C4-2B (cell line): ENCODE measurements at regions not wholly inside any gene's neighbourhood (a gene's known extent, or its start where the extent isn't known, plus 50 kb on each side); places are given as distances from the start of the nearest gene placed in this dataset.

Experiments used
- ZFX ChIP-seq: fragments of 450-650 bp; IDR thresholded peaks from 2 replicates; pipeline ENCODE4 v1.6.1; 2017
- TF ChIP-seq, protein P1 (sequence below): fragments of 450-650 bp; conservative IDR thresholded peaks from 2 replicates; pipeline ENCODE4 v1.5.1; 2017; ENCODE audit warnings: mild to moderate bottlenecking

DNA sequence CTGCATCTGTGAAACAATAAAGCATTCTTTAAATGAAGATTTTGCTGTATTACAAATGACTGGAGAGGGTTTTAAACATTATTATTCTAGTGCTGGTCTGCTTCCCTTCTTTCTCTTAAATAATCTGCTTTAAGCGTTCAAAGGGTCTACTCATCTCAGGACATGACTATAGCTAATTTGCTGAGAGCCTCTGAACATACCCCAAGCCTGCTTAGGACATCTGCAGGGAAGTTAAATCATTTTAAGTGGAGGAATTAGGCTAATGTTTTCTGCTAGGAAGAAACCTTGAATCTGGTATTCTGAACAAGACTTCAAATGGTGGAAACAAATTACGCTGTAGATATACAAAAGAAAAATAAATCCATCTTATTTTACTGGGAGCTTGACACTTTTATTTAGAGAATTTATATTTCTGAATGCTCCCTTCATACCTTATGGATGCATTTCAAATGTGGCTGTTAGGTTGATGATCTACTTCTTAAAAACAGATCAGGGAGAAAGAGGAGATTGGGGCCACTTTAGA lies 124.4 kb upstream of the ITGB1 start:
- TF ChIP-seq, protein P1, sequence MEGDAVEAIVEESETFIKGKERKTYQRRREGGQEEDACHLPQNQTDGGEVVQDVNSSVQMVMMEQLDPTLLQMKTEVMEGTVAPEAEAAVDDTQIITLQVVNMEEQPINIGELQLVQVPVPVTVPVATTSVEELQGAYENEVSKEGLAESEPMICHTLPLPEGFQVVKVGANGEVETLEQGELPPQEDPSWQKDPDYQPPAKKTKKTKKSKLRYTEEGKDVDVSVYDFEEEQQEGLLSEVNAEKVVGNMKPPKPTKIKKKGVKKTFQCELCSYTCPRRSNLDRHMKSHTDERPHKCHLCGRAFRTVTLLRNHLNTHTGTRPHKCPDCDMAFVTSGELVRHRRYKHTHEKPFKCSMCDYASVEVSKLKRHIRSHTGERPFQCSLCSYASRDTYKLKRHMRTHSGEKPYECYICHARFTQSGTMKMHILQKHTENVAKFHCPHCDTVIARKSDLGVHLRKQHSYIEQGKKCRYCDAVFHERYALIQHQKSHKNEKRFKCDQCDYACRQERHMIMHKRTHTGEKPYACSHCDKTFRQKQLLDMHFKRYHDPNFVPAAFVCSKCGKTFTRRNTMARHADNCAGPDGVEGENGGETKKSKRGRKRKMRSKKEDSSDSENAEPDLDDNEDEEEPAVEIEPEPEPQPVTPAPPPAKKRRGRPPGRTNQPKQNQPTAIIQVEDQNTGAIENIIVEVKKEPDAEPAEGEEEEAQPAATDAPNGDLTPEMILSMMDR = no peak
- no peak for TF ChIP-seq ZFX
